HK-2 (cell line): ENCODE measurements at regions not wholly inside any gene's neighbourhood (a gene's known extent, or its start where the extent isn't known, plus 50 kb on each side); places are given as distances from the start of the nearest gene placed in this dataset.

ENCODE experiments used
- DNase-seq: peaks from one replicate; pipeline ENCODE4 v3.0.0-alpha.2; 2018; ENCODE audit not compliant: unreplicated experiment

- no peak for DNase-seq
These were observed 247.6 kb upstream of the CNKSR2 start for GRCh38 chrX:21126661-21127060.

GRCh38 chrX:21131346-21131745, 242.9 kb upstream of the CNKSR2 start:
- DNase-seq = no peak

GRCh38 chrX:21131786-21132185, 242.4 kb upstream of the CNKSR2 start:
- DNase-seq = no peak

GRCh38 chrX:21132686-21133393, 241.4 kb upstream of the CNKSR2 start:
- no peak for DNase-seq

GRCh38 chrX:21150208-21150607, 224.0 kb upstream of the CNKSR2 start:
- DNase-seq = no peak

- DNase-seq = no peak
These were observed 223.2 kb upstream of the CNKSR2 start for GRCh38 chrX:21151051-21151450.

- DNase-seq = no peak
These were observed 221.2 kb upstream of the CNKSR2 start for GRCh38 chrX:21153033-21153432.

DNA sequence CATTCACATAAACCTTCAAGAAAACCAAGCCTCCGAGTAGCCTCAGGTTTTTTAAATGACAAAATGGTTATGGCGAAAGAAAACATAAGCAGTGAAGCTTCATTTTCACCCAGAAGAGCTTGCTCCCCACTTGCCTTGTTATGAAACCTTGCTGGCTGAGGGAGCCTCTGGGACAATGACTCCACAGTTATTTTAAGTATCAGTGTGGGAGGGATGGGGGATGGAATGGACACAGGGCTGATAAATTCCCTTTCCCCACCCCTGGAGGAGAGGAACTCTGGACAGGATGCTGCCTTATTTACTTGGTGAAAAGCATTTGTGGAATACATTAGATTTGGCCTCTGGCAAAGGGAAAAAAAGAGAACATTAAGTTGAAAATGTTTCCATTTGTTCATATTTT, 220.7 kb upstream of the CNKSR2 start:
- DNase-seq = no peak

GRCh38 chrX:21155916-21156315, 218.3 kb upstream of the CNKSR2 start:
- DNase-seq = no peak

- DNase-seq = no peak
These were observed 217.6 kb upstream of the CNKSR2 start for GRCh38 chrX:21156632-21157031.

GRCh38 chrX:21158678-21159077, 215.5 kb upstream of the CNKSR2 start:
- DNase-seq = no peak

DNA sequence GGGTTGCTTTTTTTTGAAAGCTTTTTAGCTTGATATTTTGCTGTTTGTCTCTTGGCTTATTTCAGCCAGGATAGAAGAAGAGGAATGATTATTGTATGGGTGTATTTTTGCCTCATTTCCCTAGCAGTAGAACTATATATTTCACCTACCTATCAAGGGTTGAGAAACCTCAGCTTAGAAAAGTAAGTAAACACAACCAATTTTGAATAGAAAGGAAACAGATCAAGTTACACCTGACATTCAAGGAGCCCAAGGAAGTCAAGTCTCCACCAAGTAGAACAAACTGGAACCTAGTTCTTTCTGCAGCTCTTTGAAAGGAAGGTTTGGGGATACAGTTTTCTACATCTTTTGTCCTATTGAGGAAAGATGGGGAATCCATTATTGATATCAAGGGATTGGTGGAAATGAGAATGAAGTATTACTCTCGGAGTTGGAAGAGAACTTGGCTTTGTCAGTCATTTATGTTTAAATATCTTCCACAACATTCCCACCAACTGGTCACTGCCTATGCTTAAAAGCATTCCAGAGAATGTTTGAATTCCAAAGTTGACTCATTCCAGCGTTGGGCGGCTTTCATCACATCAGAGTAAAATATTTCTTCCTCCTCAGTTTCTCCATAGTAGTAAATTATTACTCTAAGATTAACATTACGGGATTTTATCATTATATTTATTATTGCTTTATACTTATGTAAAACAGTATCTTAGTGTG, 207.8 kb upstream of the CNKSR2 start:
- peak; percentile 24 for DNase-seq

DNA sequence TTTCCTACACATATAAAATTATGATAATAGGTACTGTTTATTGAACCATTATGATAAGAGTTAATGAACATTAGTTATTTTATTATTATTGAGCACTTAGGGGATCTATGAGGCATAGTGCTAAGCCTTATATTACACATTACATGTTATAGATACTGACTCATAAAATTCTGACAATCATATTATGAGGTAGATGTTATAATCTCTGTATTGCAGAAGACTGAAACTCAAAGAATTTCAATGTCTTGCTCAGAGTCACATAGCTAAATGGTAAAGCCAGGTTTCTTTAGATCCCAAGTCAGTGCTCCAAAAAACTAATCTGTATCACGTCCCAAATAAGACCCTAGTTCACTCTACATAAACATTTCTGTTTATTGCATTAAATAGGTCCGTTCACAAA, 207.2 kb upstream of the CNKSR2 start:
- no peak for DNase-seq

GRCh38 chrX:21167494-21167893, 206.7 kb upstream of the CNKSR2 start:
- DNase-seq = no peak

DNA sequence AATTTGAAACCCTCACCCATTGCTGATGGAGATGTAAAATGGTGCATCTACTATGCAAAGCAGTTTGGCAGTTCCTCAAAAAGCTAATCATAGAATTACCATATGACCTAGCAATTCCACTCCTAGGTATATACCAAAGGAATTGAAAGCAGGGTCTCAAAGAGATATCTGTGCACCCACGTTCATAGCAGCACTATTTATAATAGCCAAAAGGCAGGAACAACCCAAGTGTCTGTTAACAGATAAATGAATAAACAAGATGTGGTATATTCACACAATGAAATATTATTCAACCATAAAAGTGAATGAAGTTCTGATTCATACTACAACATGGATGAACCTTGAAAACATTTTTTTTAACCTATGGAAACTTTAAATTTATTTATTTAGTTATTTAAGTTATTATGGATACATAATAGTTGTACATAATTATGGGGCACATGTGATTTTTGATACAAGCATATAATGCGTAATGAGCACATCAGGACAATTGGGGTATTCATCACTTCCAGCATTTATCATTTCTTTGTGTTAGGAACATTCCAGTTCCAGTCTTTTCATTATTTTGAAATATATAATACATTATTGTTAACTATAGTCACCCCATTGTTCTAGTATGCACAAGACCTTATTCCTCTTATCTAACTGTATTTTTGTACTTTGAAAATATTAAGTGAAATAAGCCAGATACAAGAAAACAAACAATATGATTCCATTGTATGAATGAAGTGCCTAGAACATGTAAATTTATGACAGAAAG, 205.6 kb upstream of the CNKSR2 start:
- DNase-seq = no peak

DNA sequence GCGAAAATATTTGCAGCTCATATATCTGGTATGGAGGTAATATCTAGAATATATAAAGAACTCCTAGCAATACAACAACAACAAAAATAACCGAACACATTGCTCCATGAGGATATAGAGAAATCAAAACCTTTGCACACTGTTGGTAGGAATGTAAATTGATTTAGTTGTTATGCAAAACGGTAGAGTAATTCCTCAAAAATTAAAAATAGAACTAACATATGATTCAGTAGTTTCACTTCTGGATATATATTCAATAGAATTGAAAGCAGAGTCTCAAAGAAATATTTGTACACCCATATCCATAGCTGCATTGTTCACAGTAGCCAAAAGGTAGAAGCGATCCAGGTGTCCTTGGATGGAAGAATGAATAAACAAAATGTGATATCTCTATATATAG, 203.0 kb upstream of the CNKSR2 start:
- DNase-seq = no peak

DNA sequence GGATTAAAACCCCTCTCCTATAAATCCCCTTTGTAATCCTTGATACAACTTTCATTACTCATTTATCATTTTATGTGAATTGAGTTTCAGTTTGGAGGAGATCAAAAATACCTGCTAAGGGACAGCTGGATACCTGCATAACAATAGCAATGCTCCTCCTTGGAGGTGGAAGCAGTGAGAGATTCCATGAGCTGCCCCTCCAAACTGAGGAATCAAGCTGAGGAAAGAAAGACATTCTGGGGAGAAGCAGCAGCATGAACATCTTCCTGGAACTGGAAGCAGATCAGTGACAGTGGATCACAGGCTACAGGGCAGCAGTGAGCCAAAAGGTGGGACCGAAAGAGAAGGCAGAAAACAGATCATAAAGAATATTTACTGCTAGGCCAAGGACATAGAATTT, 199.8 kb upstream of the CNKSR2 start:
- DNase-seq = no peak

DNA sequence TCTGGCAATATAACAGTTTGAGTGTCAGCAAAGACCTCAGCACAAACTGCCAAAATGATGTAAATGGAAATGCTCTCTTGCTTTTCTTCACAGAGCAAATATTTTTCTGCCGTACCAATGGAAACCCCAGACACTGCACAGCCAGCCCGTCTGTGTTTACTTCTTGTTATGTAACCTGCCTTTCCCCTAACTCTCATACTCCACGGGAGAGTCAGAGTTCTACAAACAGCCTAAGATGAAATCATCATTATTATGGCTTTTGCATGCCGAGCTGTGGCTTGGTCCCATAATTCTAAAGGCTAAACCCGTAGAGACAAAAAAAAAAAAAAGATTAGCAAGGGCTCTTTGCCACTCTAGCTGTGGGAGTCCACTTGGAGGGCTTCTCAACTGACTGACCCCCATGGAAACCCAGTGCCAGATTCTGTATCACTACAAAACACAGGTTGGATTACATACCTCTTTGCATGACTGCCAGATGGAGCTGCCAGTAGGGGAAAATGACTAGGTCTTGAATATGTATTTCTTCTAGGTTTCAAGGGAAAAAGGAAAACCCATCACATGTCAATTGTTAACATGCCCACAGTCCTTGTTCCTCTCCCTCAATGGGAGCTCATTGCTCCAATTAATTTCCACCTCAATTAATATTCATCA, 197.2 kb upstream of the CNKSR2 start:
- DNase-seq = no peak

GRCh38 chrX:21181232-21181853, 192.9 kb upstream of the CNKSR2 start:
- no peak for DNase-seq

GRCh38 chrX:21193196-21193595, 181.0 kb upstream of the CNKSR2 start:
- no peak for DNase-seq

DNA sequence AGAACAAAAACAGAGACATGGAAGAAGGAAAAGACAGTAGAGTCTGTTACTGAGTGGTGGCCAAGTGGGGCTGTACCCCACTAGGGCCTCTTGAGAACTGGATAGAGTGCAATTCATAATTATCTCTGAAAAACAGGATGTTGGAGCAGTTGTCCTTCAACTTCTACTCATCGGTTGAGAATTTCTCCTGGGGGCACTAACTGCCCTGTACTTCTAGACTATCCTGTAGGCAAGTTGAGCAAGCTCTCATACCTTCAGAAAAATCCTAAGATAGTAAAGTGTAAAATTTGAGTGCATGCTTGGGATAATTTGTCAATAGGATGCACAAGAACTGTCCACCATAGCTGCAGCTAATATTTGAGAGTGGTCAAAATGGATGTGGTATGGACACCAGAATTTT, 179.7 kb upstream of the CNKSR2 start:
- no peak for DNase-seq

- no peak for DNase-seq
These were observed 167.1 kb upstream of the CNKSR2 start for GRCh38 chrX:21207080-21207479.
